ENCODE measurements at regions not wholly inside any gene's neighbourhood (a gene's known extent, or its start where the extent isn't known, plus 50 kb on each side); places are given as distances from the start of the nearest gene placed in this dataset.

DNA sequence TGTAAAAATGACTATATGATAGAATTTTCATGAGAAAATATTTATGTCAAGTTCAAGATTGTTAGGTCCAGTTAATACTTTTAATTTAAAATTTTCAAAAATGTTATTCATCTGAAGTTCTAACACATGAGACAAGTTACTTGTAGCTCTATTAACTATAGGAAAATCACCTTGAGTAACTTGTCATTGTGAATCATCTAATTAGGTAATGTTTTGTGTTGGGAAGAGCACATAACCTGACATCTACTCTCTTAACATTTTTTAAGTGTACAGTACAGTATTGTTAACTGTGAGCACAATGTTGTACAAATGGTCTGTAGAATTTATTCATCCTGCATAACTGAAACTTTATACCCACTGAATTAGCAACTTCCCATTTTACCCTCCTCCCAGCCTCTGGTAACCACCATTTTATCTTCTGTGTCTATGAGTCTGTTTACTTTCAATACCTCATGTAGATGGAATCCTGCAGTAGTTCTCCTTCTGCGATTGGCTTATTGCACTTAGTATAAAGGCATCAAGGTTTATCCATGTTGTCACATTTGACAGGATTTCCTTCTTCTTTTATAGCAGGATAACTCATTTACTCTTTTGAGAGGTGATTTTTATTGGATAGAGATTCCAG lies 54.6 kb downstream of the ARL4A start:
- DNase-seq, result no peak

DNA sequence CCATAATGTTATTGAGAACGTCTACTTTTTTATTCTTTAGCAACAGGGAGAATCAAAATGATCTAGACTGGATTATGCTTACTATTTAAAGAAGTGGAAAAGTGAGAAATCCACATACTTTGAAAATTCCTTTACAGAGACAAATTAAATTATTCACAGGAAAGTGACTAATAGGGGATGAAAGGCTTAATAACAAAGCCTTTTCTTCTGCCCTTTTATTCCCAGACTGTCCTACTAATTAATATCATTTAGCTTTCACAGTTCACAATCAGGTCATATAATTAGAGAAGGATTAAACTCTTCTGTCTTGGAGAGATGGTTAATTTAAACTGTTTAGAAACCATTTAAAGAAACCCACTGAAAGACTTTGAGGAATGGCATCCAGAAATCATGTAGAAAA lies 58.8 kb downstream of the ARL4A start:
- DNase-seq, result no peak

DNA sequence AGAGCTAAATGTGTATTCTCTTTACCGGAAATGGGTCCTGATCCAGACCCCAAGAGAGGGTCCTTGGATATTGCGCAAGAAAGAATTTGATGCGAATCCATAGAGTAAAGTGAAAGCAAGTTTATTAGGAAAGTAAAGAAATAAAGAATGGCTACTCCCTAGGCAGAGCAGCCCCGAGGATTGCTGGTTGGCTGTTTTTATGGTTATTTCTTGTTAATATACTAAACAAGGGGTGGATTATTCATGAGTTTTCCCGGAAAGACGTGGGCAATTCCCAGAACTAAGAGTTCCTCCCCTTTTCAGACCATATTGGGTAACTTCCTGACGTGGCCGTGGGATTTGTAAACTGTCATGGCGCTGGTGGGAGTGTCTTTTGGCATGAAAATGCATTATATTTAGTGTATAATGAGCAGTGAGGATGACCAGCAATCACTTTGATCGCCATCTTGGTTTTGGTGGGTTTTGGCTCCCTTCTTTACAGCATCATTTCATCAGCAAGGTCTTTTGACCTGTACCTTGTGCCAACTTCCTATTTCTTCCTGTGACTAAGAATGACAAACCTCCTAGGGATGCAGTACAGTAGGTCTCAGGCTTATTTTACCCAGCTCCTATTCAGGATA lies 60.4 kb downstream of the ARL4A start:
- DNase-seq, result no peak

DNA sequence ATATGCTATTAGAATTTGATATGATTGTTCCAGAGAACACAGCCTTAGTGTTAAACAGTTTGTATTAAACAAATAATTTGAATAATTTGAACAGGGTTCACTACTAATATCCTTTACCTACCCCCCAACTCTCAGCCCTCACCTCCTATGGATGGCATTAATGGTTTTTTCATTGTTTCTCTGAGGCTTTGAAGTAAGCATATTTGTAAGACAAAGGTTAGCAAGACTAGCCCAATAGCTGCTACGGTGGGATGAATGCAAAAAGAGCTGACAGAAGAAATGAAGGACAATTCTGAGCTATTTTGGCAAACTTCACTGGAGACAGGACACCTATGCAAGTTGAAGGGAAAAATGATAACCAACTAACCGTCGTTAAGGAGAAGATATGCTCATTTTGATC lies 61.6 kb downstream of the ARL4A start:
- no peak for DNase-seq

DNA sequence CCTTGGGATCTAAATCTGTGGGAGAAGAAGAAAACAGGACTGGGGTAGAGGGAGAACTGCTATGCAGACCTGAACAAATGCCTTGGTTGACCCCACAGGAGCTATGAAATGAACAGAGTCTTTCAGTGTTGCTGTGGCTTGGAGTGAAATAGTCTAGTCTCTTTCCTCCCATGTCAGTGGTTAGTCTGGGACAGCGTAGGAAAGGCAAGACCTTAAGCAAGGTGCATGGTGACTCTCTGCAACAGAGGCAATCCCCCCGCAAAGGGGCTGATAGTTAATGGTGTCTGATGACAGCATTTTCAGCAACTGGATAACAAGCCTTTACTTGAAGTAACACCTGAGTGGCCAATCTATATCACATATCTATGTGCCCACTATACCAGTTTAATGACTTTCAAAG lies 62.3 kb downstream of the ARL4A start:
- no peak for DNase-seq

DNA sequence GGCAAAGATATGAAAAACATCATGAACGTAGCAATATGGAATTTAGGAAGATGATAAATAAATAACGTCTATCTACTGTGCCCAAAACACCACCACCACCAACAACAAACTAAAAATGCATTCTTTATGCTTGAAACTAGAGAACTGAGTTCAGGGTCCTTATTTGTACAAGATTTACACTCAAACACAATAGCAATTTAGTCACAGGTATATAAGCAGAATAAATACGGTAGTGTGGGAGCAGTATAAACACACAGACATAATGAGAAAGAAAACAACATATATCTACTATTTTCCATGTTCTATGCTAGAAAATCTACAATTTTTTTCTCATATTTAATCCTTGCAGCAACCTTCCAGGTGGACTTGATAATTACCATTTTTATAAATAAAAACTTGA lies 64.3 kb downstream of the ARL4A start:
- DNase-seq, result no peak

DNA sequence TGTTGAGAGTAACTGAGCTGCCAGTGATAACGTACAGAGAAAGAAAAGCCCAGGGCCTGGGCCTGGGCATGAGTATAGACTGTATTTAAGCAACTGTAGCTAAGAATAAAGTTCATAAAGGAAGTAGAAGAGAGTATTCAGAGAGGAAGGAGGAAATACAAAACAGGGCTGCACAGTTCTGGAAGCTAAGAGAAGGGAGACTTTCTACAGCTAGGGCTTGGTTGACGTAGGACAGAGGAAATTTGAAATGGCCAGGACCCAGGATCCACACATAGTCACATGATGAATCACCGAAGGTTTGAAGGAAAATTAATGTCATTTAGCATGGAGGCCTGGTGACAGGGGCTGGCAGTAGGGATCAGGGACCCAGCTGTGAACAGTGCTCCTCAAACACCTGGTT lies 66.7 kb downstream of the ARL4A start:
- DNase-seq, result no peak

DNA sequence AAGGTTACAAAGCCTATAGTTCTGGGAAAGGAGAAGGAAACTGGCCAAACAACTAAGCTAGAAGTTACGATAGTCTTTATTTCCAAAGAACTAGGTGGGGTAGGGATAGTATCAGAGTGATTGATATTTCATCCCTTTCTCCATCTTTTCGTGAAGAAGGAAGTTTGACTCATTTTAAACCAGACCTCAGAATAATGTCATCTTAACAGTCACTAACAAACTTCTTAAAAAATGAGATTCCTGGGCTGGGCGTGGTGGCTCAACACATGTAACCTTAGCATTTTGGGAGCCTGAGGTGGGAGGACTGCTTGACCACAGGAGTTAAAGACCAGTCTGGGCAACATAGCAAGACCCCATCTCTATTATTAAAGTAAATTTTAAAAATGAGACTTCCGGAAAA lies 69.4 kb downstream of the ARL4A start:
- no peak for DNase-seq

DNA sequence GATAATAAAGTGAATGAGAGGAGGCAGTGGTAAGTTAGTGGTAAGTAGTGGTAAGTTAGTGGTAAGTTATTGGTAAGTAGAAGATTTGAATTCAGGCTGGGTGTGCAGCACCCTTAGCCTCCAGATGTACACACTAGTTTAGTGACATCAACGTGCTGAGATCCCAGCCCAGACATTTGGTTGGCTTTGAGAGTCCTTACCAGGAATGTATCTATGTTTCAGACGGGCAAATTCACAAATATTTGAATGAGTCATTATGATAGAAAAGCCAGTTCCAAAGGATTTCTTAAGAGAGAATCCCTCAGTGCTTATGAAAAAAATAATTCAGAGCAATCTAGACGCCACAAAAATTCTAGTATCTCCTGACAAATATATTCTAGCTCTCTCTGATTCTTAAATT lies 70.0 kb downstream of the ARL4A start:
- no peak for DNase-seq

DNA sequence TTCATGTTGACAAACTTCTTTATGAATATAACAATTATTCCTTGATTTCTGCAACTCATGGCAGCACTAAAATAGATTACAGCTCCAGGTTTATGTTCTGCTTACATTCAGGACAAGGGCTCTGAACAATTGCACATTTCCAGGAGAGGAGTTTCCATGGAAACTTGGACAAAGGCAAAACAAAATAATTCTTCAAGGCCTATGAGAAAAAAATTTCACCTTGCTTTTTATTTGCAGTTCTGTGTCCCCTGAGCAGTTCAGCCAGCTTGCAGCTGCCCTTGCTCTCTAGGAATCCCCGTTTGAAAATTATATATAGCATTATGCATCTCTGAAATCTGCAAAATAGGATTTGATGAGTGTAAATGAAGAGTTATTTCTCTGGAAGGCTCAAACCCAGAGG lies 71.7 kb downstream of the ARL4A start:
- peak; percentile 71 for DNase-seq

DNA sequence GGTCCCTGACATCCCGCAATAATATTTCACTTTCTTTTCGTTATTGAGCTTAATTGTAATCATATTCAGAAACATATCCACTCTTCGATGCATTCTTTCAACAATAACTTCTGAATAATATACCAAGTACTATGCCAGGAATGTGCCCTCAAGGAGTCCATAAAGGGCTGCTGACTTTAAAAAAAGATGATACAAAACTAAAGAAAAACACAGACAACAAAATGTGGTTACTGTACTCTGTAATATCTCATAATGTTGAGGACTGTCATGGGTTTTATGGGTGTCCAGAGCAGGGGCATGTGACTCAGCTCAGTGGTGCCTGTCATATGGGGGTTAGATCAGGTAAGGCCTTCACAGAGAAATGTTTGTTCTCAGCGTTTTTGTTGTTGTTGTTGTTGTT lies 73.7 kb downstream of the ARL4A start:
- DNase-seq, result no peak

DNA sequence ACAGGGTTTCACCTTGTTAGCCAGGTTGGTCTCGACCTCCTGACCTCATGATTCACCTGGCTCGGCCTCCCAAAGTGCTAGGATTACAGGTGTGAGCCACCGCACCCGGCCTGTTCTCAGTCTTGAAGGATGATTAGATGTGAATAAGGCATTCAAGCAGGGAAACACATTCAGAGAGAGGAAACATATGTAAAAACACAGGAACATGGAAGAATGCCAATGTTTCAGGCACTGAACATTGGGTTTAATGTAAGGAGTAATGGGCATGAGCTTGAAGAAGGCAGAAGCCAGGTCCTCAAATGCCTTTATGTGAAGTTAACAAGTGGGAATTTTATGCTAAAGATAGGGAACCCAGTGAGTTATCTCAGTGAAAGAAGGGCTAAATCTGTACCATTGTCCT lies 74.3 kb downstream of the ARL4A start:
- no peak for DNase-seq

DNA sequence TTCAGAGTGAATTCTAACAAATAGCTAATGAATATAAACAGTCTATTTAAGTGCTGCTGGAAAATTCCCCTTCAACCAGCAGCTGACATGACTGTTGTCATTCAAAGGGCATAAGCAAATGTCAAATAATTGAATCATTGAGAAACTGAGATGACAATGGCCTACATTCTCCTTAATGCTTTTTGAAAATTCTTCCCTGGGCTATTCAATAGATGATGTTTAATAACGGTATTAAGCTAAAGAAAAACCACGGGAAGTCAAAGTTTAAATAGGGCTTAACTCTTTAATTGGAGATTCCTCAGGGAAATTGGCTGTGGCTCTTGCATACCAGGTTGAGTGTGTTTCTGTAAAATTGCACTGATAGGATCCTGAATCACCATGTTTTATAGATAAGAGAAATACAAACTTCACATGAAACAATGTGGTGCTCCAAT lies 77.0 kb downstream of the ARL4A start:
- no peak for DNase-seq

DNA sequence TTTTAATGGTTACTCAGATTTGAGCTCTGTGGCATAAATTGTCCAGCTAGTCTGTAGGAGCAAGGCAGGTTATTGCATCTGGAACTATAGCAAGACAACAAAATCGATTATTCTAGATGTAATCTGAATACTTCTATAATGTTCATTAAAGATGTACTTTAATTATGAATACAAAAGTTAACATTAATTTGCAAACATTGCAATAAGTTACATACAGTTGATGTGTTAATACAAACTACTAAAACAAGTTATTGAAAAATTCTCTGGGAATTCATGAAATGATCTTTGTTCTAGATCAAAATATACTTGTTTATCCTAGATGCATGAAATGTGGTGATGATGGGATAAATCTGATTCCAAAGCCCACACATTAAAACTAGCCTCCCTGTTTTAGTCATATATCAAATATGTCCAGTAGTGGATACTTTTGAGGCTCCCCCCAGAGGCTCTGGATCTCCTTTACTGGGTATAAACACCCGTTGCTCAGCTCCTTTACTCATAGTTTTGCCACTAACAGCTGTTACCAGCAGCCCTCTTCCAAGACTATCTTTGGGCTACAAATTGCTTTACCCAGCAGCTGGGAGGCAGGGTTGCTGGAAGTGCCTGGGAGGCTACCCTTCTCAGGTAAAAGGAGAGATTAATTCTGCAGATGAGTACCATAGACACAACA lies 78.1 kb downstream of the ARL4A start:
- DNase-seq, result no peak

DNA sequence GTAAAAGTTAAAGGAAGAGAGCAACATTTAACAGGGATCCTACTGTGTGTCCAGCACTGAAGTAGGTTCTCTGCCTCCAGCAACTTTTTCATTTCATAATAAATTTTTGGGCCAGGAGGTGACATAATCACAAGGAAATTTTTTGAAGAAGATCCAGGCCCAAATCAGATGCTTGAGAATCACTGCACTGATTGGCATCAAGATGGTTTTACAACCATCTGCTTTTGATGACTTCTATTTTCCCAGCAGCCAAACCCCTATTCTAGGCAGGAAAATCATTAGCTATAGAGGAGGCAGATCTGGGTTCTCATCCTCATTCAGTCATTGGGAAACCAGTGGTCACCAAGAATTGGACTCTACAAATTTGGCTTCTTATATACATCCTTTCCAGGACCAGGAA lies 79.0 kb downstream of the ARL4A start:
- no peak for DNase-seq

DNA sequence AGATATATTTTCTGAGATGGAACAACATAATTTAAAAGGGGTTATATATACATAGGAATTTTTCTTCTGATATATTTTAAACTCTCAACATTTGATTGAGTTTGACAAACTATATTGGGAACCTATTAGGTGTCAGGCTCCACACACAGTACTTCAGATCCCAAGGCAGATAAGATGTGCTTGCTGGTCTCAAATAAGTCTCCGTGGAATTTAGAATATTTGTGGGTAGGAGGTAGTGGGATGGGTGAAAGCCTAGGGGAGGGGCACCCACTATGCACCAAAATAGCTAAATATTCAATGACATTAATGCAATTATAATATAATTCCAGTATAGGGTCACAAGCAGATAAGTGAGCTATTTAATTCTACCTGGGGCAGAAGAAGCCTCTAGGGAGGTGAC lies 81.5 kb downstream of the ARL4A start:
- no peak for DNase-seq

DNA sequence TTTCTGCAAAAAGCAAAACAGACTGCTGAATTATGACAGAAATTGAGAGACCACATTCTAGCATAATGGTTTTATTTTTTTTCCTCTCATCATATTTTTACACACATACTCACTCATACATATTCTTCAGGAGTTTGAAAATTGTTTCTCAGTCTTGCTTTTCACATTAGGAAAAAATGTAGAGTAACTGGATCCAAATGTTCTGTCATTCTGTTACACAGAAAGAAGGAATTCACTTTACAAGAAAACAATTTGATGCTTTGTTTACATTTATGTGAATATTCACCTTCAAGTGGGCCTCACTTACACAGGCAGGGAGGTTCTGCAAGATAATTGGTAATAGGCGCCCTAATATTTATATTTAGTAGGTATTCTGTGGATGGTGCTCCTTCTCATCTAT lies 82.0 kb downstream of the ARL4A start:
- DNase-seq, result no peak

DNA sequence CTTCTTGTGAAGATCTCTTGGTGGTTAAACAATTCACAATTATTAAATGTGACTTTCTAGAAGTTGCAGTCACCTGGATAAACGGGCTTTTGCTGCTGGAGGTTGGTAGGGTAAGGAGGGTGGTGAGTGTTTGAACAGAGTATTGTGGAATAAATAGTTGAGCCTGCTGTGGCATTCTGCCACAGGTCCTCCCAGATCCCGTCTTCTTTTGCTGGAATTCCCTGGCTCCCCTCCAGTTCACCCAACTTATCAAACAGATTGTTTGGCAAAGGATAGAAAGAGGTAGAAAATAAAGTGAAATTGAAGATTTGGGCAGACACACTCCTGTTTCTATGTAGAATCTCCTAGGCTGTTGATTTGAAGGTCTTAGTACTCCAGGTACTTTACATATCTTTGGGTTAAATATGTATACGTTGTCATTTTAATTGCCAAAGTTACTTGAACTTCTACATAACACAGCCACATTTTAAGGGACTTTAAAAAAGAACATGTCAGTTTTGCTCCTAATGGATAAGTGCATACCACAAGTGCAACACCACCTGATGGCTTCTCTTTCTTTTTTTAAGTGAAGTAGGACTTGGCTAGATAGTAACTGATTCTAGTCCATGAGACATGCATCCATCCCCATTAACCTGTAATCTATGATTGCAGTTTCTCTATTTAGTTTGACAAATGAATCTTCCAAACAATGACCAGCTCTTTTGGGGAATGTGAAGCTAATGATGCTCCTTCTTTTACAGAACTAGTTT lies 83.0 kb downstream of the ARL4A start:
- DNase-seq, result no peak

DNA sequence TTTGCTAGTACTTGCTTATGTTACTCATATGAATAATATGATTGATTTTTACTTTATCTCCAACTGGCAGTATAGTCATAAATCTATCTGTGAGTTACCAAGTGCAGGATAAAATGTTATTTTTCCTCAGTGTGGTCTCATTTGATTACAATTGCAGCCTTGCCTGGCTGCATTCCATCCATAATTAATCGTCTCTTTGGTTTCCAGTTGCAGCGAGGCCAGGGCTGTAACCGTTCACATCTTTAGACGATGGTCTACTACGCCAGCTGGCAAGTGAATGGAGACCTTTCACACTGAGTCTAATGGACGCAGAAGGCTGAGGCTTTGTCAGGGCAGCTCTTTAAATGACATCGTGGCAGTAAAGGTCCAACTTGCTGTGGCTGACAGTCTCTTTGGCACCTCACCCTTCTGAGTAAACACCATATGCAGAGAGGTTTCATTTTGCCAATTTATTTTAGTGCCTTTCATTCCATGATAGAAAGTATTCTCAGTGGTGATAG lies 84.0 kb downstream of the ARL4A start:
- DNase-seq, result peak; percentile 74

DNA sequence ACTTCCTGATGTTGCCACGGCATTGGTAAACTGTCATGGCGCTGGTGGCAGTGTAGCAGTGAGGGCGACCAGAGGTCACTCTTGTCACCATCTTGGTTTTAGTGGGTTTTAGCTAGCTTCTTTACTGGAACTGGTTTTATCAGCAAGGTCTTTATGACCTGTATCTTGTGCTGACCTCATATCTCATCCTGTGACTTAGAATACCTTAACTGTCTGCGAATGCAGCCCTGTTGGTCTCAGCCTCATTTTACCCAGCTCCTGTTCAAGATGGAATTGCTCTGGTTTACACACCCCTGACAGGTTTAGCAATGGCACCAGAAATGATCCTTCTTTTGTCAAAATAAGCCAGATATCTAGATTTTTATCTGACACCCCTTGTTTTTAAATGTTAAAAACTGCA lies 85.3 kb downstream of the ARL4A start:
- no peak for DNase-seq

DNA sequence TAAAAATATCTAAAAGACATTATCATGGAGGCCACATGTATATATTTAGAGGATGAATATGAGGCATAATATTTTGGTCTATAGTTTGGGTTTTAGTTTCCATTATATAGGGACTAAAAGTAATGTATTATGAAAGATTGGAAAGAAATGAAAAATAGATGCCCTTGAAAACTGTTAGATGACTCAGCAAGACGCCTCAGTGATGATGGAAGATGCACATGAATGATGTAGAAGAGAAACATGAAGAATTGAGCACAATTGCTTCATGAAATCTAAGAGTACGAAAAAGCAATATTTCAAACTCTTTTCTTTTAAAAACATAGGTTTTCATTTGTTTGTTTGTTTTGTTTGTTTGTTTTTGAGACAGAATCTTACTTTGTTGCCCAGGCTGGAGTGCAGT lies 89.8 kb downstream of the ARL4A start:
- no peak for DNase-seq

DNA sequence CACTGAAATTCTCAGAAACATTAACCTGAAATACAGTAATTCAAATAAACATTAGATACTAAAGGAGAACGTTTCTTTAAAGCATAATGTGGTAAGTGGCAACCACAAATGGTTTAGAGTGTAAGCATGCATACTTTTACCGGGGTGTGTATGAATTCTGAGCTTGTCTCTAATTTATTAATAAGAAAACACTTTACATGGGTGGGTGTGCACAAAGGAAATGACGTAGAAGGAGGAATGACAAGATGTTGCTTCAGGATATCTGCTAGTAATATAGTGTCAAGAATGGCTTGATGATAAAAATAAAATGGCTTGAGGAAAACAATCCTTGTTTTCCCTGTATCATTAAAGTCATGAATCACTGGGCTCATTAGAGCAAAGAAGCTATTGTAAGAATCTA lies 92.5 kb downstream of the ARL4A start:
- DNase-seq, result no peak

DNA sequence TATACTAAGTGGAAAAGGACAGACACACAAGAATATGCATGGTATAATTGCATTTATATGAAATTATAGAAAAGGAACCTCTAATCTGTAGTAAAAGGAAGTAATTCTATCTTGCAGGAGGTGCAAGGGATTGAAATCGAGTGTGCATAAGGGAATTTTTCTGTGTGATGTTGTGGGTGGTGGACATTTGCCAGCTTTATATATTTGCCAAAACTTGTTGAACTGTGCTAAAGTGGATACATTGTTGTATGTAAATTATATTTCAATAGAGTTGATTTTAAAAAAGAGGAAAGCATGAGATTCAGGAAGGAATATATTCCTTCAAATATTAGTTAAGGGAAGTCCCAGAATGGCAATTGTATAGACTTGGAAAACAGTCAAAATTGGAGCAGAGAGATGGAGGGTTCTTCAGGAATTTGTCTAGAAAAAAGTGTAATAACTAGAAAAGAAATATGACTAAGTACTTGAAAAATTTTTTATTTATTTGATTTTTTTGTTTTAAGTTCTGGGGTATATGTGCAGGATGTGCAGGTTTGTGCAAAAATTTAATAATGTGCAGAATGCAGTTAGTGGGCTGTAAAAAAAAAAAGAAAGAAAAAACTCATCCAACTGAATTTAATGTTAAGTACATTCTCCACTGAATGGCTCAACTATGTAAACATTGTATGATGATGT lies 96.1 kb downstream of the ARL4A start:
- DNase-seq, result no peak

All from hindlimb muscle (tissue), 1 donor.